Common myeloid progenitor, CD34-positive (primary cell): ENCODE measurements at regions not wholly inside any gene's neighbourhood (a gene's known extent, or its start where the extent isn't known, plus 50 kb on each side); places are given as distances from the start of the nearest gene placed in this dataset.
"Not testable (repeated sequence)": the region's sequence is repeated elsewhere in the genome, so short reads cannot be mapped to it uniquely, and the experiment has no call there.

Experiments
- CTCF ChIA-PET: fragments of 350-600 bp; sonication (Branson Sonifier 250); formaldehyde crosslinking; loops from one replicate; lab custom pipeline; 2021; ENCODE audit warnings: antibody characterized with exemption; lab: Charles Lee
- POLR2A ChIA-PET: fragments of 350-600 bp; sonication (Branson Sonifier 250); formaldehyde crosslinking; loops from one replicate; lab custom pipeline; 2021; ENCODE audit warnings: antibody characterized with exemption; lab: Charles Lee
- DNase-seq, 3 donors: peaks; one replicate each; pipeline versions ENCODE4 v3.0.0 to v3.0.0-alpha.2; 2013
- H3K27ac ChIP-seq, 2 experiments: 1 replicate in 1 of 2; 2 replicates in 1 of 2; pipeline ENCODE4 v1.7.0; 2013; ENCODE audit warnings: inconsistent platforms in 2 of 2, low read length in 2 of 2, mild to moderate bottlenecking in 2 of 2, low read depth in 1 of 2, moderate library complexity in 1 of 2; ENCODE audit not compliant: severe bottlenecking in 2 of 2, insufficient read depth in 1 of 2, poor library complexity in 1 of 2
- H3K27me3 ChIP-seq, 5 experiments: replicated peaks in 2 of 5; 1 replicate in 3 of 5; 2 replicates in 2 of 5; pipeline versions ENCODE4 v1.6.1 to v1.7.0; 2013; ENCODE audit warnings: low read length in 4 of 5, mild to moderate bottlenecking in 2 of 5, moderate library complexity in 2 of 5, inconsistent platforms in 1 of 5; ENCODE audit not compliant: insufficient read depth in 5 of 5, control insufficient read depth in 4 of 5
- H3K36me3 ChIP-seq, 4 experiments: 1 replicate in 2 of 4; 2 replicates in 2 of 4; pipeline versions ENCODE4 v1.6.1 to v1.7.0; 2013; ENCODE audit warnings: low read length in 3 of 4, control low read depth in 1 of 4, mild to moderate bottlenecking in 1 of 4; ENCODE audit not compliant: control insufficient read depth in 4 of 4, insufficient read depth in 4 of 4
- H3K4me1 ChIP-seq, 4 experiments: 1 replicate in 3 of 4; 2 replicates in 1 of 4; pipeline versions ENCODE4 v1.6.1 to v1.7.1; 2013; ENCODE audit warnings: low read length in 3 of 4, mild to moderate bottlenecking in 3 of 4, control low read depth in 1 of 4, inconsistent platforms in 1 of 4, moderate library complexity in 1 of 4; ENCODE audit not compliant: control insufficient read depth in 4 of 4, insufficient read depth in 4 of 4; ENCODE audit errors: control extremely low read depth in 1 of 4
- H3K4me3 ChIP-seq, 7 experiments: 1 replicate in 4 of 7; 2 replicates in 3 of 7; pipeline versions ENCODE4 v1.5.1 to v1.7.0; 2013; ENCODE audit warnings: mild to moderate bottlenecking in 7 of 7, low read length in 6 of 7, moderate library complexity in 6 of 7, inconsistent platforms in 2 of 7, low read depth in 2 of 7, control low read depth in 1 of 7; ENCODE audit not compliant: insufficient read depth in 4 of 7, control insufficient read depth in 1 of 7; ENCODE audit errors: extremely low read depth in 1 of 7
- H3K9me3 ChIP-seq, 5 experiments: 1 replicate in 4 of 5; 2 replicates in 1 of 5; pipeline versions ENCODE4 v1.6.1 to v1.7.1; 2013; ENCODE audit warnings: low read length in 4 of 5, mild to moderate bottlenecking in 2 of 5, inconsistent platforms in 1 of 5, low read depth in 1 of 5, moderate library complexity in 1 of 5; ENCODE audit not compliant: control insufficient read depth in 4 of 5, insufficient read depth in 2 of 5; ENCODE audit errors: control extremely low read depth in 1 of 5
- WGBS: methylation state at CpG from one replicate; pipeline ENCODE4 v1.1.5; 2013; ENCODE audit not compliant: insufficient coverage; 5-methylcytosine and 5-hydroxymethylcytosine counted together

DNA sequence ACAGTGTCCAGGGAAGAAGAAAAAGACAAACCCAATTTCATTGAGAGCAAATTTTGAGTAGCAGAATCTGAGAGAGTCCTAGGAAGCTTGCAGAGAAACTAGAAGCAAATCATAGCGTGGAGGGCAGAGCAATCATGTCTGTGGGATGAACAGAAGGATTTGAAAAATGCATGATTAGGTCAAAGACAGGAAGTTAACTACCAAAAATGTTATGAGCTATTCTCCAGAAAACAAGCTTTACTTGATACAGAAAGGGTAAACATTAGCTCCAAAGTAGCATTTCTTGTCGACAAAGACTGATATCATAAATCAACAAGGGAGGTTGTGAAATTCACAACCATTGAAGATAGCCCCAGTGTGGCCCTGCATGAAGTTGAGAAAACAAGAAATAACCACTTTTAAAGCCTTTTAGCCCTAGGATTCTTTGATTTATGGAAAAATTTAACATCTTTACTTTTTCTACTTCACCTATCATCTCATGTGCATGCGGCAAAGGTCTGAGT, 97.7 kb upstream of the MEGF10 start:
- DNase-seq: no peak
- Histone ChIP-seq H3K9me3 (peaks cover 0 to 1% (median 0%) of the 10 kb centered on the region in 5 experiments), H3K36me3 (no peaks in the 10 kb centered on the region), H3K4me1 (no peaks in the 10 kb centered on the region), H3K4me3 (no peak overlapping the region), H3K27ac (no peak overlapping the region), H3K27me3 (no peaks in the 10 kb centered on the region)
- WGBS: 72% methylated on average over 3 of the region's 3 CpGs
- ChIA-PET CTCF (no interaction called here), POLR2A (no interaction called here)

DNA sequence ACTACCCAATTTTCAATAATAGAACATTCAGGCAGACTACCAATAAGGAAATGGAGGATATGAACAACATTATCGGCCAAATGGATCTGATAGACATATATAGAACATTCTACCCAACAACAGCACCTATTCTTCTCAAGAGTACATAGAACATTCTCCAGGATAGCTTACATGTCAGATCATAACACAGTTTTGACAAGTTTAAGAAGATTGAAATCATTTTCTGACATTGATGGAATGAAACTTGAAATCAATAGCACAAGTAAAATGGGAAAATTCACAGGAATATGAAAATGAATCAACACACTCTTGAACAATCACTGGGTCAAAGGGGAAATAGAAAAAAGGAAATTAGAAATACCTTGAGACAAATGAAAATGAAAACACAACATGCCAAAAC, 94.6 kb upstream of the MEGF10 start:
- Histone ChIP-seq H3K27me3 (no peaks in the 10 kb centered on the region), H3K4me3 (no peak overlapping the region), H3K9me3 (peaks cover 0 to 1% (median 0%) of the 10 kb centered on the region in 5 experiments), H3K36me3 (no peaks in the 10 kb centered on the region), H3K27ac (no peak overlapping the region), H3K4me1 (no peaks in the 10 kb centered on the region)
- ChIA-PET POLR2A (no interaction called here), CTCF (no interaction called here)
- no peak for DNase-seq
- no CpG with 5 or more reads among the region's 1 CpG for WGBS

DNA sequence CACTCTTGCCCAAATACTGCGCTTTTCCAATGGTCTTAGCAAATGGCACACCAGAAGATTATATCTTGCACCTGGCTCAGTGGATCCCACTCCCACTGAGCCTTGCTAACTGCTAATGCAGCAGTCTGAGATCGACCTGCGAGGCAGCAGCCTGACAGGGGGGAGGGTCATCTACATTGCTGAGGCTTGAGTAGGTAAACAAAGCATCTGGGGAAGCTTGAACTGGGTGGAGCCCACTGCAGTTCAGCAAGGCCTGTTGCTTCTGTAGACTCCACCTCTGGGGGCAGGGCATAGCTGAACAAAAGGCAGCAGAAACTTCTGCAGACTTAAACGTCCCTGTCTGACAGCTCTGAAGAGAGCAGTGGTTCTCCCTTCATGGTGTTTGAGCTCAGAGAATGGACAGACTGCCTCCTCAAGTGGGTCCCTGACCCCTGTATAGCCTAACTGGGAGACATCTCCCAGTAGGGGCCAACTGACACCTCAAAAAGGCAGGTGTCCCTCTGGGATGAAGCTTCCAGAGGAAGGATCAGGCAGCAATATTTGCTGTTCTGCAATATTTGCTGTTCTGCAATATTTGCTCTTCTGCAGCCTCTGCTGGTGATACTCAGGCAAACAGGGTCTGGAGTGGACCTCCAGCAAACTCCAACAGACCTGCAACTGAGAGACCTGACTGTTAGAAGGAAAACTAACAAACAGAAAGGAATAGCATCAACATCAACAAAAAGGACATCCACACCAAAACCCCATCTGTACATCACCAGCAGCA, 93.0 kb upstream of the MEGF10 start:
- H3K4me3 ChIP-seq, H3K9me3 ChIP-seq, H3K36me3 ChIP-seq, POLR2A ChIA-PET, DNase-seq, CTCF ChIA-PET, H3K4me1 ChIP-seq, H3K27ac ChIP-seq, H3K27me3 ChIP-seq: not testable (repeated sequence)
- 92% methylated on average over 3 of the region's 4 CpGs for WGBS

DNA sequence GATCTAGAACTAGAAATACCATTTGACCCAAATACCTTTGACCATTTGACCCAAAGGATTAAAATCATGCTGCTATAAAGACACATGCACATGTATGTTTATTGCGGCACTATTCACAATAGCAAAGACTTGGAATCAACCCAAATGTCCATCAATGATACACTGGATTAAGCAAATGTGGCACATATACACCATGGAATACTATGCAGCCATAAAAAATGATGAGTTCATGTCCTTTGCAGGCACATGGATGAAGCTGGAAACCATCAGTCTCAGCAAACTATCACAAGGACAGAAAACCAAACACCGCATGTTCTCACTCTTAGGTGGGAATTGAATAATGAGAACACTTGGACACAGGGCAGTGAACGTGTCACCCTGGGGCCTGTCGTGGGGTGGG, 87.9 kb upstream of the MEGF10 start:
- H3K4me1 ChIP-seq: peaks cover 0 to 10% (median 0%) of the 10 kb centered on the region in 4 experiments
- H3K4me3 ChIP-seq, H3K27me3 ChIP-seq, H3K36me3 ChIP-seq, H3K27ac ChIP-seq, POLR2A ChIA-PET, DNase-seq, H3K9me3 ChIP-seq, CTCF ChIA-PET: not testable (repeated sequence)
- 97% methylated on average over 4 of the region's 4 CpGs for WGBS

DNA sequence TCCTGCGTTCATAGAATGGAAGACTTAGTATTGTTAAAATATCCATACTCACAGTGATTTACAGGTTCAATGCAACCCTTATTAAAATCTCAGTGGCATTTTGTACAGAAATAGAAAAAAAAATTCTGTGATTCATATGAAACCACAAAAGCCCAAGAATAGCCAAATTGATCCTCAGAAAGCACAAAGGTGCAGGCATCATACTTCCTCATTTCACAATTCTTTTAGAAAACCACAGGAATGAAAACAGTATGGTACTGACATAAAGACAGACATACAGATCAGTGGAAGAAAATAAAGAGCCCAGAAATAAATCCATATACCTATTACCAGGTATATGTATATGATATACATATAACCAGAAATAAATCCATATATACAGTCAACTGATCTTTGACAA, 86.8 kb upstream of the MEGF10 start:
- Histone ChIP-seq H3K27ac (no peak overlapping the region), H3K27me3 (no peaks in the 10 kb centered on the region), H3K36me3 (no peaks in the 10 kb centered on the region), H3K9me3 (no peaks in the 10 kb centered on the region), H3K4me1 (peaks cover 0 to 10% (median 0%) of the 10 kb centered on the region in 4 experiments), H3K4me3 (no peak overlapping the region)
- DNase-seq: peak; percentile 16 to 70 (median 59)
- POLR2A ChIA-PET: no interaction called here
- CTCF ChIA-PET: no interaction called here
- WGBS: no CpG with 5 or more reads among the region's 1 CpG

DNA sequence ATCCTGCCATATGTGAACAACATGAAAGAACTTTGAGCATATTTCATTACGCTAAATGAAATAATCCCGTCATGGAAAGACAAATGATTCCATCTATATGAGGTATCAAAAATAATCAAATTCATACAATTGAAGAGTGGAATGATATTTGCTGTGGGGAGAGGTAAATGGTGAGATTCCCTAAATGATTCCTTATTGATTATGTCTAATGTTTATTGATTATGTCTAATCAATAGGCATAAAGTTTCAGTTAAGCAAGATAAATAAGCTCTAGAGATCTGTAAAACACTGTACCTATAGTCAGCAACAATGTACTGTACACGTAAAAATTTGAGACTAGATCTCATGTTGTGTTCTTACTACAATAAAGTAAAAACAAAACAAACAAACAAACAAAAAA, 85.4 kb upstream of the MEGF10 start:
- DNase-seq: no peak
- Histone ChIP-seq H3K9me3 (no peaks in the 10 kb centered on the region), H3K4me1 (peaks cover 0 to 10% (median 0%) of the 10 kb centered on the region in 4 experiments), H3K36me3 (no peaks in the 10 kb centered on the region), H3K27ac (no peak overlapping the region), H3K27me3 (no peaks in the 10 kb centered on the region), H3K4me3 (no peak overlapping the region)
- ChIA-PET POLR2A (no interaction called here), CTCF (no interaction called here)
- WGBS: no CpG with 5 or more reads among the region's 3 CpGs

DNA sequence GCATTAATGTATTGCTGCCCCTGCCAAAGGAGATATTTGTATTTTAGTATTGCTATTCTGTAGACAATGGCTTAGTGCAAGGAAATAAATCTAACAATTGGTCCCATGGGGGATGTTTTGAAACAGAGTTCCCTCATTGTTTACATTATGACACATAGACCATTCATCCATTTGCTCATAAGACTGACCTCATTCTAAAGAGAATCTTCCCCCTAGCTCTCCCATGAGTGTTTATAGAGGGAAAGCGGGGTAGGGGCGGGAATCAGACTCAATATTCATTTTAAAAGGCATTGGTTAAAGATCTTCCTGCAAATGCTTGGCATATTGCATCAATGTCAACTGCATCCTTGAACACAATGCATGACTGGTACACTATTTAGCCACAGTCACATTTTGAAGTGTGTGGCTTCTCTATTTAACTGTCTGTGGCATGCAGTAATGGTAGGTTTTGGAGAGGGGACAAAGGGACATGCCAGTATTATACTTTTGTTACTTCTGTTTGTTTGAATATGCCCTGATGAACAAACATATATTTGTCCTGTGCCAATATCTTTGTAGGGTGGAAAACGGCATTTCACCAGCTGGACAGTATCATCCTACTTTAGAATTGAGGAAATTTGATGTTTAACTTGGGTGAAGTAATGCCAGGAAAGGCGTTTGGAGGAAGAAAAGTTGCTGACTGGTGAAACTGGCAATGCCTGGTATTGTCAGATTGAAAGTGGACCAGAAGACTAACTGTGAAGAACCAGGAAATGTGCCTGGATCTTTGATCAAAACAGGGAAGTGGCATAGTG, 84.1 kb upstream of the MEGF10 start:
- Histone ChIP-seq H3K4me3 (no peak overlapping the region), H3K27ac (no peak overlapping the region), H3K4me1 (peaks cover 0 to 10% (median 0%) of the 10 kb centered on the region in 4 experiments), H3K9me3 (no peaks in the 10 kb centered on the region), H3K27me3 (no peaks in the 10 kb centered on the region), H3K36me3 (no peaks in the 10 kb centered on the region)
- ChIA-PET CTCF (no interaction called here), POLR2A (no interaction called here)
- 90% methylated on average over 2 of the region's 4 CpGs for WGBS
- no peak for DNase-seq
